ENCODE measurements at regions not wholly inside any gene's neighbourhood (a gene's known extent, or its start where the extent isn't known, plus 50 kb on each side); places are given as distances from the start of the nearest gene placed in this dataset.

DNA sequence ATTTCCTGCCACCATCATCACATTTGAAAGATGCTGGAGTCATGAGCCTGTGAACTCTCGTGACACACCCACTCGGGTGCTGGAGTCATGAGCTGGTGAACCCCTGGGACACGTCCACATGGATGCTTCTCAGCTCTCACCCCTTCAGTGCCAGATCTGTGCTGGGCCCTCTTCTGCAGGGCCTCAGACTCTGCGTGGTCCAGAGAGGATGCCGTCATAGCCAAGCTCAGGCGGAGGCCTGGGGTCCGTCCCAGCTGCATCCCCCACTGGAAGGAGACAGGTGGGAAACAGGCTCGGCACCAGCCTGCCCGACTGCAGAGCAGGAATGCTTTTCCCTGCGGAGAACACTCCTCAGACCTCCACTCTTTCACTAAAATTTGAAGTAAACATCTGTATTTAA is 156.5 kb upstream of the PPP2R2D start:
- H2AFZ ChIP-seq (ENCODE audit: low read length), result no peak overlapping the region
- H3K4me3 ChIP-seq (ENCODE audit: low read length), result no peak overlapping the region
- H3K79me2 ChIP-seq (ENCODE audit: low read length), result no peaks in the 10 kb centered on the region
- H3K27me3 ChIP-seq (replicated peaks; ENCODE audit: insufficient read depth, low read length), result 0 out of 2 replicates have a peak, but pooled peaks cover 4% of the 10 kb centered on the region
- no peak for TF ChIP-seq EZH2phosphoT487 (IDR thresholded peaks at IDR 0.05; ENCODE audit: low read length)
- TF ChIP-seq EZH2 (optimal IDR thresholded peaks at IDR 0.05; ENCODE audit: low read depth, low read length), result no peak
- TF ChIP-seq, protein P1, sequence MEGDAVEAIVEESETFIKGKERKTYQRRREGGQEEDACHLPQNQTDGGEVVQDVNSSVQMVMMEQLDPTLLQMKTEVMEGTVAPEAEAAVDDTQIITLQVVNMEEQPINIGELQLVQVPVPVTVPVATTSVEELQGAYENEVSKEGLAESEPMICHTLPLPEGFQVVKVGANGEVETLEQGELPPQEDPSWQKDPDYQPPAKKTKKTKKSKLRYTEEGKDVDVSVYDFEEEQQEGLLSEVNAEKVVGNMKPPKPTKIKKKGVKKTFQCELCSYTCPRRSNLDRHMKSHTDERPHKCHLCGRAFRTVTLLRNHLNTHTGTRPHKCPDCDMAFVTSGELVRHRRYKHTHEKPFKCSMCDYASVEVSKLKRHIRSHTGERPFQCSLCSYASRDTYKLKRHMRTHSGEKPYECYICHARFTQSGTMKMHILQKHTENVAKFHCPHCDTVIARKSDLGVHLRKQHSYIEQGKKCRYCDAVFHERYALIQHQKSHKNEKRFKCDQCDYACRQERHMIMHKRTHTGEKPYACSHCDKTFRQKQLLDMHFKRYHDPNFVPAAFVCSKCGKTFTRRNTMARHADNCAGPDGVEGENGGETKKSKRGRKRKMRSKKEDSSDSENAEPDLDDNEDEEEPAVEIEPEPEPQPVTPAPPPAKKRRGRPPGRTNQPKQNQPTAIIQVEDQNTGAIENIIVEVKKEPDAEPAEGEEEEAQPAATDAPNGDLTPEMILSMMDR (IDR thresholded peaks at IDR 0.05; ENCODE audit: low read length), result no peak
- H3K27ac ChIP-seq (ENCODE audit: low read length), result no peak overlapping the region
- DNase-seq, result no peak
- no peaks in the 10 kb centered on the region for H4K20me1 ChIP-seq (ENCODE audit: insufficient read depth, low read length)
- H3K9me2 ChIP-seq (replicated peaks; ENCODE audit: insufficient read depth, low read length), result no peaks in the 10 kb centered on the region
- no peak overlapping the region for H3K4me2 ChIP-seq (ENCODE audit: low read depth, low read length)
- no peaks in the 10 kb centered on the region for H3F3A ChIP-seq (ENCODE audit: insufficient read depth, low read length)
- no peaks in the 10 kb centered on the region for H3K36me3 ChIP-seq (replicated peaks; ENCODE audit: insufficient read depth, low read length)
- H3K9me3 ChIP-seq (replicated peaks; ENCODE audit: insufficient read depth, low read length), result no peaks in the 10 kb centered on the region
- no peak overlapping the region for H3K9ac ChIP-seq (ENCODE audit: low read length)
- no peaks in the 10 kb centered on the region for H3K4me1 ChIP-seq (ENCODE audit: low read length)

DNA sequence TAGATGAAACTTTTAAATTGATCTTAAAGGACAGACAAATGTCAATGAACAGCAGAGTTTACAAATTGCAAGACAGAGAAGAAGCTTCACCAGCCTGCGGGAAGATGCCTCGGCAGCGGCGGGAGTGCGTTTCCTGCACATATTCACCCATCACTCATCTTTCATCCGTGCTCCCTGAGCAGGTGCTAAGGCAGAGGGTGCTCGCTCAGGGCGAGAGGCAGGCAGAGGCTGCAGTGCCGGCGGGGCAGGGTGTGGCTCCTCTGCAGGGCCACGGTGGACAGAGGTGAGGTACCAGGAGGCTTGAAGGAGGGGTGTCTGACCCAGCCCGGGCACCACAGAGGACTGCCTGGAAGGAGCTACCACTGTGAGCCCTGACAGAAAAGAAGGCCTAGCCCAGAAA is 155.2 kb upstream of the PPP2R2D start:
- H3K27ac ChIP-seq (ENCODE audit: low read length), result no peak overlapping the region
- H3K27me3 ChIP-seq (replicated peaks; ENCODE audit: insufficient read depth, low read length), result 0 out of 2 replicates have a peak, but pooled peaks cover 4% of the 10 kb centered on the region
- H3K9me3 ChIP-seq (replicated peaks; ENCODE audit: insufficient read depth, low read length), result no peaks in the 10 kb centered on the region
- no peaks in the 10 kb centered on the region for H3K9me2 ChIP-seq (replicated peaks; ENCODE audit: insufficient read depth, low read length)
- no peak for TF ChIP-seq EZH2 (optimal IDR thresholded peaks at IDR 0.05; ENCODE audit: low read depth, low read length)
- TF ChIP-seq, protein P1 (IDR thresholded peaks at IDR 0.05; ENCODE audit: low read length), result no peak
- no peak for TF ChIP-seq EZH2phosphoT487 (IDR thresholded peaks at IDR 0.05; ENCODE audit: low read length)
- H3K4me3 ChIP-seq (ENCODE audit: low read length), result no peak overlapping the region
- H3K79me2 ChIP-seq (ENCODE audit: low read length), result no peaks in the 10 kb centered on the region
- H3K4me2 ChIP-seq (ENCODE audit: low read depth, low read length), result no peak overlapping the region
- no peak overlapping the region for H3K9ac ChIP-seq (ENCODE audit: low read length)
- DNase-seq, result no peak
- no peaks in the 10 kb centered on the region for H3K36me3 ChIP-seq (replicated peaks; ENCODE audit: insufficient read depth, low read length)
- no peaks in the 10 kb centered on the region for H4K20me1 ChIP-seq (ENCODE audit: insufficient read depth, low read length)
- H3F3A ChIP-seq (ENCODE audit: insufficient read depth, low read length), result no peaks in the 10 kb centered on the region
- no peaks in the 10 kb centered on the region for H3K4me1 ChIP-seq (ENCODE audit: low read length)
- no peak overlapping the region for H2AFZ ChIP-seq (ENCODE audit: low read length)

DNA sequence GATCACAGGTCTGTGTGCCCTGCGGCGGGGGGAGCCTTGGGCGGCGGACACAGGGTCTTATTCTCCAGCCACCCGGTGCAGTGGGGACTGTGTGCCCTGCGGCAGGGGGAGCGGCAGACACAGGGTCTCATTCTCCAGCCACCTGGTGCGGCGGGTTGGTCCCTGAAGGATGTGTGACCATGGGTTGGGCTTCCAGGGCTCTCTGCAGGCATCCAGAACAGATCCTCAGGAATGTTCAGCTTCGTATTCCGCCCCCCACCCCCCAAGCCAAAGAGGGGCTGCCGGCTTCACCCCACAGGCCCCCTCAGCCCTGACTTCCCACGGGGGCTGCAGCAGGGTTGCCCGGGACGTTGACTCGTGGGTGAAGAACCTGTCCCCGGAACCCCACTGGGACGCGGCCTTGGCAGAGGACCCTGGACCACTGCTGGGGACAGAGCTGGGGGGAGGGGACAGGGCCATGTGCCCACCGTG is 154.5 kb upstream of the PPP2R2D start:
- Histone ChIP-seq H2AFZ (ENCODE audit: low read length) (no peak overlapping the region), H4K20me1 (ENCODE audit: insufficient read depth, low read length) (no peaks in the 10 kb centered on the region), H3F3A (ENCODE audit: insufficient read depth, low read length) (no peaks in the 10 kb centered on the region), H3K79me2 (ENCODE audit: low read length) (no peaks in the 10 kb centered on the region), H3K27me3 (replicated peaks; ENCODE audit: insufficient read depth, low read length) (0 out of 2 replicates have a peak, but pooled peaks cover 4% of the 10 kb centered on the region), H3K9me3 (replicated peaks; ENCODE audit: insufficient read depth, low read length) (no peaks in the 10 kb centered on the region), H3K4me2 (ENCODE audit: low read depth, low read length) (no peak overlapping the region), H3K9ac (ENCODE audit: low read length) (no peak overlapping the region), H3K4me1 (ENCODE audit: low read length) (no peaks in the 10 kb centered on the region), H3K9me2 (replicated peaks; ENCODE audit: insufficient read depth, low read length) (no peaks in the 10 kb centered on the region), H3K4me3 (ENCODE audit: low read length) (no peak overlapping the region), H3K27ac (ENCODE audit: low read length) (no peak overlapping the region), H3K36me3 (replicated peaks; ENCODE audit: insufficient read depth, low read length) (no peaks in the 10 kb centered on the region)
- no peak for DNase-seq
- no peak for TF ChIP-seq EZH2 (optimal IDR thresholded peaks at IDR 0.05; ENCODE audit: low read depth, low read length)
- TF ChIP-seq, protein P1 (IDR thresholded peaks at IDR 0.05; ENCODE audit: low read length), result no peak
- no peak for TF ChIP-seq EZH2phosphoT487 (IDR thresholded peaks at IDR 0.05; ENCODE audit: low read length)

Data from MM.1S (cell line).